ENCODE measurements at regions not wholly inside any gene's neighbourhood (a gene's known extent, or its start where the extent isn't known, plus 50 kb on each side); places are given as distances from the start of the nearest gene placed in this dataset.

- Mint-ChIP-seq H3K4me1 (ENCODE audit: low read depth) (peaks cover 20% of the 10 kb centered on the region), H3K9me3 (ENCODE audit: low read depth) (no peaks in the 10 kb centered on the region), H3K27me3 (ENCODE audit: low read depth) (no peaks in the 10 kb centered on the region)
Observed at GRCh38 chr1:56199061-56199460, 380.3 kb downstream of the PLPP3 start.

GRCh38 chr1:56197946-56198345 is 381.4 kb downstream of the PLPP3 start:
- peaks cover 20% of the 10 kb centered on the region for H3K4me1 Mint-ChIP-seq (ENCODE audit: low read depth)
- DNase-seq (ENCODE audit: low spot score) = no peak
- H3K4me3 Mint-ChIP-seq (ENCODE audit: unreplicated experiment) = no peak overlapping the region
- H3K36me3 Mint-ChIP-seq (ENCODE audit: low read depth) = no peaks in the 10 kb centered on the region
- H3K9me3 Mint-ChIP-seq (ENCODE audit: low read depth) = no peaks in the 10 kb centered on the region
- no peak overlapping the region for H3K27ac Mint-ChIP-seq (ENCODE audit: unreplicated experiment)
- TF ChIP-seq CTCF (IDR thresholded peaks at IDR 0.05) = no peak
- H3K27me3 Mint-ChIP-seq (ENCODE audit: low read depth) = no peaks in the 10 kb centered on the region

More at GRCh38 chr1:56199061-56199460, 380.3 kb downstream of the PLPP3 start:
- Mint-ChIP-seq H3K36me3 (ENCODE audit: low read depth) (no peaks in the 10 kb centered on the region), H3K4me3 (ENCODE audit: unreplicated experiment) (no peak overlapping the region), H3K27ac (ENCODE audit: unreplicated experiment) (no peak overlapping the region)
- no peak for DNase-seq (ENCODE audit: low spot score)
- TF ChIP-seq CTCF (IDR thresholded peaks at IDR 0.05) = no peak

GRCh38 chr1:56196839-56197238 is 382.5 kb downstream of the PLPP3 start:
- Mint-ChIP-seq H3K4me1 (ENCODE audit: low read depth) (peaks cover 24% of the 10 kb centered on the region), H3K36me3 (ENCODE audit: low read depth) (no peaks in the 10 kb centered on the region), H3K4me3 (ENCODE audit: unreplicated experiment) (no peak overlapping the region), H3K9me3 (ENCODE audit: low read depth) (no peaks in the 10 kb centered on the region), H3K27ac (ENCODE audit: unreplicated experiment) (no peak overlapping the region), H3K27me3 (ENCODE audit: low read depth) (no peaks in the 10 kb centered on the region)
- TF ChIP-seq CTCF (IDR thresholded peaks at IDR 0.05) = no peak
- DNase-seq (ENCODE audit: low spot score) = no peak

- TF ChIP-seq CTCF (IDR thresholded peaks at IDR 0.05) = no peak
- no peaks in the 10 kb centered on the region for H3K36me3 Mint-ChIP-seq (ENCODE audit: low read depth)
- H3K4me1 Mint-ChIP-seq (ENCODE audit: low read depth) = peaks cover 28% of the 10 kb centered on the region
- no peak overlapping the region for H3K27ac Mint-ChIP-seq (ENCODE audit: unreplicated experiment)
- H3K4me3 Mint-ChIP-seq (ENCODE audit: unreplicated experiment) = no peak overlapping the region
- DNase-seq (ENCODE audit: low spot score) = no peak
- H3K9me3 Mint-ChIP-seq (ENCODE audit: low read depth) = no peaks in the 10 kb centered on the region
- H3K27me3 Mint-ChIP-seq (ENCODE audit: low read depth) = no peaks in the 10 kb centered on the region
Observed at GRCh38 chr1:56194701-56195300, 384.6 kb downstream of the PLPP3 start.

GRCh38 chr1:56193656-56194055 is 385.7 kb downstream of the PLPP3 start:
- no peak for TF ChIP-seq CTCF (IDR thresholded peaks at IDR 0.05)
- Mint-ChIP-seq H3K4me3 (ENCODE audit: unreplicated experiment) (no peak overlapping the region), H3K4me1 (ENCODE audit: low read depth) (peaks cover 19% of the 10 kb centered on the region), H3K36me3 (ENCODE audit: low read depth) (no peaks in the 10 kb centered on the region), H3K27me3 (ENCODE audit: low read depth) (no peaks in the 10 kb centered on the region), H3K27ac (ENCODE audit: unreplicated experiment) (no peak overlapping the region), H3K9me3 (ENCODE audit: low read depth) (no peaks in the 10 kb centered on the region)
- no peak for DNase-seq (ENCODE audit: low spot score)

All from chondrocyte (in vitro differentiated cells).